Activated effector memory CD4-positive, alpha-beta T cell treated with anti-CD3 and anti-CD28 coated beads, Interleukin-2, amount 50 U/mL, for 16 hours (primary cell): ENCODE measurements at regions not wholly inside any gene's neighbourhood (a gene's known extent, or its start where the extent isn't known, plus 50 kb on each side); places are given as distances from the start of the nearest gene placed in this dataset.

Experiments used
- DNase-seq: peaks from one replicate; pipeline ENCODE4 v3.0.0-alpha.2; 2020

DNA sequence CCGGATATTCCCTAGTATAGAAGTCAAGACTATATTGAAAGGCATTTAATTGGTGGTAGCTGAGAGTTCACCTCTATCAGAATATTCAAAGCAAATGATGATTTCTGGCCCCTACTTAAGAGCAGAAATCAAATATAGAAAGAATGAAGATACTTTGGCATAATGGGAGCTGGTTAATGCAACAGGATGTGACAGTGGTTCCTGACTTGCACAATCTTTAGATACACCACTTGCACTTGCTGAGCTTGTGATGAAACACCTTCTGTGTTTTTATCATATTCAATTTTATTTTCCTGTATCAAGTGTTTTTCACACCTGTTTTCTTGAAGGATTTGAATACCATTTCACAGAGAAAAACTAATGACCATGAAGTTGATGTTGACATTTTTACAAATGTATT is 124.1 kb upstream of the CDH19 start:
- DNase-seq, result no peak

DNA sequence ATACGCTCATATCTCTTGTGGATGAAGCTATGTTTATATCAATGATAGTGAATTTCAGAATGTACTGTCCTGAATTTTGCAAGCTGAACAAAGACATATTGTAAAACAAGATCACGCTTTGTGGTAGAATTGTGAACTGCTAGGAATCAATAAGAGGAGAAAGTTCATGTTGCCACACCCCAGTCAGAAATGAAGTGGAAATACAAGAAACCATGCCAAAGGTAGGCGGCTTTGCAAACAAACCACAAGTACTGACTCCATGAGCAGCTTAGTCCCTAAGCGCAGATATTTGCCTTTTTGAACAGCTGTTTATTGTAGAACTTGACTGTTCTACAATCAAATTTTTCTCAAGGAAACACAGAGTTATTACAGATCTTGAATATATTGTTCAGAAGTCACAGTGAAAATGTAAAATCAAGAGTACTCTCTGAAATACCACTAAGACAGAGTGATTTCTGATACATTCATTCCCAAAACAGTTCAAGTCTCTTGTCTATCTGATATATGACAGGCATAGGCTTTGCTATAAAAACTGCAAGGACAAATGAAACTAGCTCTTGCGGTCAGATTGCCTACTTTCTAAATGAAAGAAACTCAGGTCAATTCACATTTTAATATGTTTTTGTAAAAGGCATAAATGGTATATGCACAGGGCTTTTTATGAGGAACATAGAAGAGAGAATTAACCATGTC is 120.9 kb upstream of the CDH19 start:
- DNase-seq, result no peak

DNA sequence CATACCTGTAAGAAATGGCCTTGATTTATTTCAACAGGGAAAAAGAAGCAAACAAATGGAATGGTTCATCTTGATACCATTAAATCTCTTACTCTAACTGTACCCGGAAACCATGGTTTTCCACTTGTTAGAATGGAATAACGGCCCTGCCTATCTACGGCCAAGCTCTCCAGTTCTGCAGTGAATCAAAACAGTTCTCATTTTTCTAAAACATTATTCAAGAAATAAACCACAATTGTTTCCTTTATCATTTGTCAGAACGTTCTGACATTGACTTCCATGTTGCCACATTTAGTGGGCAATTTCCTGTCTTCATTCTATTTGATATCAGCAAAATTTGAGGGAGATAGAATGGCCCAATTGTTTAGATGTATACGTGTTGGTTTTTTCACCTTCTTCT is 118.8 kb upstream of the CDH19 start:
- no peak for DNase-seq

DNA sequence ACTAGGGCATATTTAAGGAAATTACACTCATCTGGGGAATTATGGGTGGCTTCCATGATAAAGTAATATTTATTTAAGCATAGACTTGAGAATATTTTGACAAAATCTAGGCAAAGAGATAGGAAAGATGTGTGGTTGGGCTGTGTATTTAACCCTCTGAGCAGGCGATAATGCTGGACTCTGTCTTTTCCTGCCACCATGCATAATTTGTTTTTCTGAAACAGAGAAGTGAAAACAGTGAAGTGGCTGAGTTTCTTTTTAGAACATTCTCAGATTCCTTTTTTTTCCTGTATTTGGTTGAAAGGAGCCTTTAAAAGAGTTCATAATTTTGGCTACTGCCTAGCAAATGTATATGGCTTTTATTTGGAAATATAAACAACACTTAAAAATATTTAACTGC is 104.8 kb upstream of the CDH19 start:
- no peak for DNase-seq

DNA sequence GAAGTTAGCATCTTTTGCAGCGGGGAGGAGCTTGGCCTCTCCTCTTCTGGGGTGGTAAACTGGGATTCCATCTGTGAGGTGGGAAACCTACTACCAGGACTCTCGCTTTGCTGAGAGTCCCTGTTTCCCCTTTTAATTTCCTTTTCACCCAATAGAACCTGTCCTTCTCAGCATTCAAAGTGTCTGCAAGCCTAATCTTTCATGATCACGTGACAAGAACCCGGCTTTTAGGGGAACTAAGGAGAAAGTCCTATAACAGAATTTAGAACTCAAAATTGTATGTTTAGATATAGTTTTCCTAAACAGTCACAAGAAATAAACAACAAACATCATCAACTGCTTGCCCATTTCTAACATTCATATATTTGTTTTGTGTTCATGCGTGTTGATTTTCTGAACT is 103.6 kb upstream of the CDH19 start:
- no peak for DNase-seq

DNA sequence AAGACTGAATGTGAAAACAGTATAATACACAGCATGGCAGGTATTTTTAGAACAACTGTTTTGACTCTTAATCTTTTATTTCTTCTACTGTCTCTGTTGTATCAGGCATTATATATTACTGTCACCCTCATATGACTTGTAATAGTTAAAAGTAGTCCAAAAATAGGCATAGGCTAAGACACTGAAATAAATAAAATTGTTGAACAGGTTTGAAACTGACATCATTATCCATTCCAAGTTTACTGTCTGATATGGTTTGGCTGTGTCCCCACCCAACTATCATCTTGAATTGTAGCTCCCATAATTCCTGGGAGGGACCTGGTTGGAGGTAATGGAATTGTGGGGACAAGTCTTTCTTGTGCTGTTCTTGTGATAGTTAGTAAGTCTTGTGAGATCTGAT is 91.4 kb upstream of the CDH19 start:
- no peak for DNase-seq

DNA sequence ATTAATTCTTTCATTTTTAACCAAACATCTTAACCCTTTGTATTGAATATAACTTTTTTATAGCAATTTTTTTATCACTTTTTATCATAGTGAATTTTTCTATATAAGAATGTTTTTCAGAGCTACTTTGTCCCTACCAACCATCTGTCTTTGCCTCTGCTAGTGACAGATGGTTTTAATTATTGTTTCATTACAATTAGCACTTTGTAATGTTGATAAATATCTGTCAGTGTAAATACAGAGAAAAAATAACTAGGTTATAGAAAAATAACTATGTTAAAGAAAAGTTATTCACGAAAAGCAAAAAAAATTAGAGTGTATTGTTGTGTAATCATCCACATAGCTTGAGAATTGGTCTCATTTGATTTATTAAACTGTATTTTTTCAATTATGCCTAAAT is 91.0 kb upstream of the CDH19 start:
- no peak for DNase-seq

DNA sequence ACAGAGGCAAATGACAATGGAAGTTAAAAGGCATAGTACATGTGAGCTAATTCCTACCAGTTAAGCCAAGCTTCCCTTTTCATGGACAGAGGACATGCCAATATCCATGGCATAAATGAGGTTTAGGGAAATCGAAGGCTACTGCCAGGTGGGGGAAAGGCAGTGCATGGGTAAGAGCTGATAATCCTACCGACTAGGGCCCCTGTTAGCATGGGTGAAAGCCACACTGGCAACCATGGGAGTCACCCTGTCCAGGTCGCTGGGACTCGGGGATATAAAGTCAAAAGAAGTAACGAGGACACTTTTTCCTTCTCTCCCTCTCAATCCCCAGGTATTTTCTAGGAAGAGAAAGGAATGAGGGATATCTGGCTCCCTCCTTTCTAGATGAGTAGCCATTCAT is 83.7 kb upstream of the CDH19 start:
- DNase-seq, result no peak

DNA sequence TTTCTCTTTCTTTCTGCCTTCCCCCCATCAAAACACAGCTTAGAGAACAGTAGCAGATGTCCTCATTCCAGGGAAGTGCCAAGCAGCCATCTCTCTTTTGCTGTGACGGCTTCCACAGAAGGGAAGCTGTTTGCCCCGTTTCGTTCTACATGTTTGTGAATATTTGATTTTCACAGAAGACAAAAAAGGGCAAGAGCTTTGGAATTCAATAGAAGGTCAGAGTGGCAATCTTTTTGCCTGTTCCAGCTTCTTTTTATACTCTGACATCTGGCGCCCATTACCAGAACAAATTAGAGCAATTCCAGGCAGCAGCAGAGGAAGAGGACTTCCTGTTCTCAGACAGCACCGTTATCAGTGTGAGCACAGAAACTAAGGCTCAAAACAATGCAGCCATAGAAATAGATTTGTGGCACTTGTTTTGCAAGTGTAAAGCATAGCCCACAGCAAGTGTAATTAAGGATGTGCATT is 79.0 kb upstream of the CDH19 start:
- no peak for DNase-seq

DNA sequence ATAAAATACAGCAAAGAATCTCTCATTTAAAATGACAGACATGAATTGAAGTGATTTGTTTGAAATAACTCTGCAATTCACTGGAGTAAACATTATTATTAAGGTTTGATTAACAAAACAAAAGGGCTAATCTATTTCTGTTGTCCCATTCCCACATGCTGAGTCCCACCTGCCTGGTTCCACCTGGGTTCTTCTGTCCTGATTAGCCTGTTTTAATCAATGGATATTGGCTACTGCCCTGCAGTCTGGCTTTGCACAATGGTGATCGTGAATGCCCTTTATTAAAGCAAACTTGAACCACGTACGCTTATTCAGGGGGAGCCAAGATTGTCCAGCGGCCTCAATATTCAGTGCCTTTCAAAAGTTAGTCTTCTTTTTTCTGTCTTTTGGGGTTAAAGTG is 72.8 kb upstream of the CDH19 start:
- no peak for DNase-seq

DNA sequence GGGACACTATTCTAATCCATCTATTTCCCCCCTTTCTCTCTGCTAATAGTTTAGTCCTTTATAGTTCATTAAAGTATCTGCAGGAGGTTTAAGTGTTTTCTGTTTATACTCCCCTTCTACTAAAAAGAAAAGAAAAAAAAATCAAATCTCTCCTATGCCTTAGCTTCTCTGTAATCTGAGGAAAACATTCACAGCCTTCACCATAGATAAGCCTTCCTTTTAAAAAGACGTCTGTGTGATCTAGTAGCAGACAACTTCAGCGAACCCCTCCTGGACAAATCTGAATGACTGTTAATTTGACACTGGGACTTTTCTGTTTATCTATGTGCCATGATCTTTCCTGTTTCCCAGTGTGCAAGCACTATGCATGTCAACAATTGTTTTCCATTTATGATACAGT is 70.4 kb upstream of the CDH19 start:
- DNase-seq, result no peak

DNA sequence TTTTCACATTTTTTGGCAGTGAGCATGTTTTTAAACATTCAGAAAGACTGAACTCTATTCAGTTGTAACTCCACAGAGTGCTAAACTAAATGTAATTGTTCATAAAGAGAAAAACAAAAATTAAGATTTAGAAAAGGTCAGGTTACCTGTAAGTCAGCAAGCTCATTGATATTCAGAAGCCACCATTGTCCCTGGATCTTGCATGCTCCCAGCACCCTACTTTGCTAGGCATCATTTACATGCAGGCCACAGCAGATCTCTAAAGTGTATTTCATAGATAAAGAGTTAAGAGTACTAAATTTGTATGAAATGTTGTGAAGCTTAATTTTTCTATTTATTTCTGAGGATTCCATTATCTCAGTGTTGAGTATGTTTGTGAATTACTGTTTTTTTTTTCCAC is 64.8 kb upstream of the CDH19 start:
- DNase-seq, result no peak

DNA sequence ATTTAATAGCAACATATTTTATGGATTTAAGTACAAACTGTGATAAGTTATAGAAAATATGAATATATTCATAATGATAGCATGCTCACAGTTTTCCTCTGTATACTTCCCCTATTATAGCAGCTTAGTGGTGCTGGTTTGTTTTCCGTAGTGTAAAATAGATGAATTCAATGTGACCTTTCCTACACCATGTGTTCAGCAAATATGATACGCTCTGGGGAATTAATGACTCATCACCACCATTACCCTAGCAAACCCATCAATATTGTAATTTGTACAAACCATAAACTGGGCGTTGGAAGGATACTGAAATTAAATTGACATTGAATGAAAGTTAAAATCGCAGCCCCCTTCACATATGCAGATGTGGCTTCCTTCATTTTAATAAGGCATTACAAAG is 58.7 kb upstream of the CDH19 start:
- DNase-seq, result no peak

DNA sequence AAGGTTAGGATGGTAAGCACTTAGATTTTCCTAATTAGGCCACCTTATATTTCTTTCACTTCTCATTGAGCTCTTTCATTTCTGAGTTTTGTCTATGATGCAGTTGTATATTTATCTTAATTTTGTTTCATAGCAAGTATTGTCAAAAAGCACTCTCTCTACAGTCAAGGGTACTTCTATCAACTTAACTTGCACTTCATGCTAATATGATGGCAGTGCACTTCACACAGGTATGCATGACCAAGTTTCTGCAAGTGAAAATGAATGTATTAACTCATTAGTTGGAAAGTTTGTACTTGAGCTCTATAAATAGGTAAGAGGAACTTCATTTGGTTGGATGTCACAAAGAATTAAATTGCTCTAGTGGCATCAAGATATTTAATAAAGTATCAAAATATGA is 51.5 kb upstream of the CDH19 start:
- DNase-seq, result no peak
